HG03280 (cell line): ENCODE measurements at regions not wholly inside any gene's neighbourhood (a gene's known extent, or its start where the extent isn't known, plus 50 kb on each side); places are given as distances from the start of the nearest gene placed in this dataset.

Experiments used
- ATAC-seq: cut with Tn5 transposase; IDR thresholded peaks from one replicate; pipeline ENCODE4 v1.9.1; 2021; ENCODE audit warnings: mild to moderate bottlenecking, moderate library complexity; ENCODE audit not compliant: unreplicated experiment

DNA sequence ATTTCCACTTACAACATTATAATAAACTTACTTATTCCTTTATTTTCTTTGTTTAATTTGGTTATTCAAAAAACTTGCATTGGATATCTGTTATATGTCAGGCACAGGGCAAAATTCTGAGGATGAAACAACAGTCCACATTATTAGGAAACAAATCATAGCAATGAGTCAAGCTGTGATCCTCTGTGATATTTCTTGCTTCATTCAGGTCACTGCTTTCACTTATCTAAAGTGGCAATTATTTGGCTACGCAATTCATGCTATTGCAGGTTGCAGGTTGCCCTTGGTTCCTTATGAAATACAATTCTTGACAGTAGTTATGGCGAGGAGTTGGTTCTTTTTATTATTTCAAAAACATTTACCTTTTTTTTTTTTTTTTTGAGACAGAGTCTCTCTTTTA is 66.4 kb upstream of the CNTN6 start:
- ATAC-seq: no peak

DNA sequence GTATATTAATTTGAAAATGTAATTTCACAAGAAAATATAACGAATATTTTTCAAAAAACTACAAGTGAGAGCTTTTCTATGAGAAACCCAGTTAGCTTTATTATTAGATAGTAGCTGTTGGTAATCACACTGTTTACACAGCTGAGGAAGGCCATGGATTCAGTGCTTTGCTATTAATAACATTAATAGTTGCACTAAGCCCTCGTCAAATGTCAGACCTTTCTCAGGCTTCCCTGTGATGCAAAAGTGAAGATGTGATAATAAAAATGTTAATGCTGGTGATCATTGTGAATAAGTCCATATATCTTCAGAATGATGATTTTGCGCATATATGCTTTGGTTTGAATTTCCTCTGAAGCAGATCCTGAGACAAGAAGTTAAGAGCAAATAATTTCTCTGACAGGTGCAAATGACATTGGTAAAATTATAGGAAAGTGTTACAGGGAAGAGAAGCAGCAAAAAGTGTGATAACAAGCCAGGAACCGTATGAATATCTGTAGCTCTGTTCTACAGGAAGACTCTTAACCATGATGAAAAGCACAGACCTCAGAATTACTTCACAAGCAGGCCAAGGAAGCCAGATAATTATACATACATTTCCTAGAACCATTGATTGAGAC is 56.5 kb upstream of the CNTN6 start:
- ATAC-seq: no peak

DNA sequence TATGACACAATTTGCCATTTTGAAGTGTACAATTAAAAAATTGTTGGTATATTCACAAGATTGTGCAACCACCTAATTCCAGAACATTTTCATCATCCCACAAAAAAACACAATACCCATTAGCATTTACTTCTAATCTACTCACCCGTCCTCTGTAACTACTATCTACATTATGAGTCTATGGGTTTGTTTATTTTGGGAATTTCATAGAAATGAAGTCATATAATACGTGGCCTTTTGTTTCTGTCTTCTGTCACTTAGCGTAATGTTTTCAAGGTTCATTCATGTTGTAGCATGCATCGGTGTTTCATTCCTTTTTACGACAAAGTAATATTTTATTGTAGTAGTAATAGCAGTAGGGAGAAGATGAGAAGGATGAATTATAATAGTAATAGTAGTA is 55.2 kb upstream of the CNTN6 start:
- ATAC-seq: no peak
